BLaER1 (cell line): ENCODE measurements at regions not wholly inside any gene's neighbourhood (a gene's known extent, or its start where the extent isn't known, plus 50 kb on each side); places are given as distances from the start of the nearest gene placed in this dataset.

Source experiments
- H3K27ac ChIP-seq: shearing (Covaris generic); formaldehyde crosslinking; 2 replicates; pipeline ENCODE4 v1.8.1; 2022
- H3K27me3 ChIP-seq: shearing (Covaris generic); formaldehyde crosslinking; 2 replicates; pipeline ENCODE4 v1.8.1; 2022
- H3K36me3 ChIP-seq: shearing (Covaris generic); formaldehyde crosslinking; 2 replicates; pipeline ENCODE4 v1.8.1; 2022
- H3K4me1 ChIP-seq: shearing (Covaris generic); formaldehyde crosslinking; 2 replicates; pipeline ENCODE4 v1.8.1; 2022
- H3K4me2 ChIP-seq: shearing (Covaris generic); formaldehyde crosslinking; 2 replicates; pipeline ENCODE4 v1.8.1; 2022
- H3K4me3 ChIP-seq: shearing (Covaris generic); formaldehyde crosslinking; 2 replicates; pipeline ENCODE4 v1.8.1; 2022
- H3K9ac ChIP-seq: shearing (Covaris generic); formaldehyde crosslinking; 2 replicates; pipeline ENCODE4 v1.8.1; 2022
- H3K9me3 ChIP-seq: shearing (Covaris generic); formaldehyde crosslinking; 2 replicates; pipeline ENCODE4 v1.8.1; 2022
- H4K20me1 ChIP-seq: shearing (Covaris generic); formaldehyde crosslinking; 2 replicates; pipeline ENCODE4 v1.8.1; 2022
- Cebpa-rat ChIP-seq: shearing (Covaris generic); IDR thresholded peaks from 2 replicates; pipeline ENCODE4 v1.8.1; 2022

DNA sequence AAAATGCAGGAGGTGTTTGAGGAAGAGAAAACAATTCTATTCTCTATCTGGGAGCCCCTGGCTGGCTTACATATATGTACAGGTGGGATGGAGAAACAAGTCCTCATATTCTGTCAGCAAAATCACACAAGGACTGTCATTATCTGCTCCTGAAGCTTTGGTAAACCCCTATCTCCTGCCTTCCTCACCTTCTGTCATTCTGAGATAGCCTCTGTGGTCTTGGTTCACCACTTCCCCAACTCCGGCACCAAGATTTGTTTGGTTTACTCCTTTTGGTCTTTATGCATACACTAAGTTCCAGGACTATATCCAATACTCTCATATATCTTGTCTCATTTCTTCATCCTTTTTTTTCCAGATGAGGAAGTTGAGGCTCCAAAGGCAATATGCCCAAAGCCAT is 551.1 kb downstream of the PLPP3 start:
- Histone ChIP-seq H3K9me3 (no peaks in the 10 kb centered on the region), H3K9ac (no peak overlapping the region), H4K20me1 (no peaks in the 10 kb centered on the region), H3K27me3 (no peaks in the 10 kb centered on the region), H3K36me3 (no peaks in the 10 kb centered on the region), H3K27ac (no peak overlapping the region), H3K4me3 (no peak overlapping the region), H3K4me1 (no peaks in the 10 kb centered on the region), H3K4me2 (no peak overlapping the region)
- TF ChIP-seq Cebpa-rat: no peak

DNA sequence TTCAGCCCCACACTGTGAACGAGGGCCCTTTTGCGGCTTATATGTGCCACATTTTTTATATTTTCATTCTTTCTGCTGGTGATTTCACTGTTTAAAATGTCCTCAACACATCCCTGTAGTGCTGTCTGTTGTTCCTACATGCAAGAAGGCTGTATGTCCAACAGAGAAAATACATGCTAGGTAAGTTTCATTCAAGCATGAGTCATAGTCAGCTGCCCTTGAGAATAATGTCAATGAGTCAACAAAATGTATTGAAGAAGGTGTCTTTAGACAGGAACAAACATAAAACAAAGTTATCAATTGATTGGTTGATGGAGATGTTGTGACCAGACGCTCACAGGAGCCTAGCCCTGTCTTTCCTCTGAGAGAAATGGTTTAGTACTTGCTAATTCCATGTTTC is 553.4 kb downstream of the PLPP3 start:
- Histone ChIP-seq H3K27ac (no peak overlapping the region), H3K36me3 (no peaks in the 10 kb centered on the region), H3K4me3 (no peak overlapping the region), H3K9me3 (0 out of 2 replicates have a peak, but pooled peaks cover 4% of the 10 kb centered on the region), H3K4me2 (no peak overlapping the region), H3K4me1 (no peaks in the 10 kb centered on the region), H3K27me3 (no peaks in the 10 kb centered on the region), H4K20me1 (no peaks in the 10 kb centered on the region), H3K9ac (no peak overlapping the region)
- TF ChIP-seq Cebpa-rat: no peak

GRCh38 chr1:56024155-56024554 is 555.2 kb downstream of the PLPP3 start:
- Histone ChIP-seq H3K9me3 (0 out of 2 replicates have a peak, but pooled peaks cover 4% of the 10 kb centered on the region), H3K4me1 (no peaks in the 10 kb centered on the region), H3K4me3 (no peak overlapping the region), H3K27ac (no peak overlapping the region), H3K27me3 (no peaks in the 10 kb centered on the region), H3K36me3 (no peaks in the 10 kb centered on the region), H3K9ac (no peak overlapping the region), H4K20me1 (no peaks in the 10 kb centered on the region), H3K4me2 (no peak overlapping the region)
- no peak for TF ChIP-seq Cebpa-rat

- Histone ChIP-seq H3K36me3 (no peaks in the 10 kb centered on the region), H4K20me1 (no peaks in the 10 kb centered on the region), H3K27me3 (no peaks in the 10 kb centered on the region), H3K4me3 (no peak overlapping the region), H3K4me2 (no peak overlapping the region), H3K4me1 (no peaks in the 10 kb centered on the region), H3K27ac (no peak overlapping the region), H3K9ac (no peak overlapping the region), H3K9me3 (0 out of 2 replicates have a peak, but pooled peaks cover 4% of the 10 kb centered on the region)
- no peak for TF ChIP-seq Cebpa-rat
These were observed 559.4 kb downstream of the PLPP3 start for GRCh38 chr1:56019922-56020321.

- H3K4me2 ChIP-seq: no peak overlapping the region
- H3K4me1 ChIP-seq: no peaks in the 10 kb centered on the region
- no peak overlapping the region for H3K4me3 ChIP-seq
- no peak for TF ChIP-seq Cebpa-rat
- 0 out of 2 replicates have a peak, but pooled peaks cover 4% of the 10 kb centered on the region for H3K9me3 ChIP-seq
- H4K20me1 ChIP-seq: no peaks in the 10 kb centered on the region
- no peak overlapping the region for H3K27ac ChIP-seq
- H3K9ac ChIP-seq: no peak overlapping the region
- no peaks in the 10 kb centered on the region for H3K27me3 ChIP-seq
- H3K36me3 ChIP-seq: no peaks in the 10 kb centered on the region
These were observed 559.9 kb downstream of the PLPP3 start for GRCh38 chr1:56019472-56019871.

- H3K27me3 ChIP-seq: no peaks in the 10 kb centered on the region
- no peak overlapping the region for H3K27ac ChIP-seq
- H4K20me1 ChIP-seq: no peaks in the 10 kb centered on the region
- H3K9ac ChIP-seq: no peak overlapping the region
- H3K36me3 ChIP-seq: no peaks in the 10 kb centered on the region
- no peak overlapping the region for H3K4me3 ChIP-seq
- 0 out of 2 replicates have a peak, but pooled peaks cover 3% of the 10 kb centered on the region for H3K9me3 ChIP-seq
- TF ChIP-seq Cebpa-rat: no peak
- no peak overlapping the region for H3K4me2 ChIP-seq
- no peaks in the 10 kb centered on the region for H3K4me1 ChIP-seq
These were observed 562.0 kb downstream of the PLPP3 start for GRCh38 chr1:56017336-56017735.

- no peak for TF ChIP-seq Cebpa-rat
- no peaks in the 10 kb centered on the region for H3K27me3 ChIP-seq
These were observed 575.5 kb downstream of the PLPP3 start for GRCh38 chr1:56003846-56004245.

DNA sequence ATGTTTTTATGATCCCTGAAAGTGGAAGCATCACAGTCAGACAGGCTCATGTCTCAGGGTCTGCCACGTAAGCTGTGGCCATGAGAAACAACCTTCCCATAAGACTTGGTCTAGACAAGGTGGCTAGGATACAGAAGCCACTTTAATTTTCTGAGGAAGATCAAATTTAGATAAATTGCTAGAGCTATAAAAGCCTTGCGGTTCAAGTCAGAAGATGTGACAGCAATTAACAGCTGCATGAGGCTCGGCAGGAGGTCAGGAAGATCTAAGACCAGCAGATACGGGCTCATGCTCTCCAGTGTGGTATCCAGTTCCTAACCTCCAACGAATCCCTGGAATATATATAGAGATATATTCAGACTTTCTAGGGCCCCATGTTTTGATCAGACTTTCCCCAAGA is 577.1 kb downstream of the PLPP3 start:
- no peak overlapping the region for H3K4me2 ChIP-seq
- H3K27ac ChIP-seq: no peak overlapping the region
- H3K36me3 ChIP-seq: no peaks in the 10 kb centered on the region
- H4K20me1 ChIP-seq: no peaks in the 10 kb centered on the region
- no peak overlapping the region for H3K4me3 ChIP-seq
- no peak for TF ChIP-seq Cebpa-rat
- no peak overlapping the region for H3K9ac ChIP-seq
- peaks cover 8% of the 10 kb centered on the region; the same call in 1 of the 2 replicates for H3K4me1 ChIP-seq
- no peaks in the 10 kb centered on the region for H3K27me3 ChIP-seq
- peaks cover 5% of the 10 kb centered on the region; the same call in 1 of the 2 replicates for H3K9me3 ChIP-seq

More at GRCh38 chr1:56003846-56004245, 575.5 kb downstream of the PLPP3 start:
- Histone ChIP-seq H3K36me3 (no peaks in the 10 kb centered on the region), H3K4me1 (peaks cover 8% of the 10 kb centered on the region; the same call in 1 of the 2 replicates), H3K27ac (no peak overlapping the region), H3K9ac (no peak overlapping the region), H3K4me2 (no peak overlapping the region), H3K9me3 (peaks cover 5% of the 10 kb centered on the region; the same call in 1 of the 2 replicates), H4K20me1 (no peaks in the 10 kb centered on the region), H3K4me3 (no peak overlapping the region)

DNA sequence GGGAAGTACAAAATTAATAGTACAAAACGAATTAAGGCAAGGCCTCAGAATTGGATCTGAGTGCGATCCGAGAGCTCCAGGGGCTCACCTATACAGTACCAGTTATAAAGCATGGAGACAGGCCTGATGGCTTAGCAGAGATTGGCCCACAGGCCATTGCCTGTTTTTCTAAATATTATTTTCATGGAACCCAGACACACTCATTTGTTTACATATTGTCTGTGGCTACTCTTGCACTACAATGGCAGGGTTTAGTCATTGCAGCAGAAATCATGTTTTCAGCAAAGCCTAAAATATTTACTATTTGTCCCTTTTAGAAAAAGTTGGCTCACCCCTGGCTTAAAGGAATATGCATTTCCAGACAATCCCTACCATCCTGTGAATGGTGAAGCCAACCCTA is 578.9 kb downstream of the PLPP3 start:
- Histone ChIP-seq H3K27me3 (no peaks in the 10 kb centered on the region), H3K36me3 (no peaks in the 10 kb centered on the region), H3K9me3 (peaks cover 10% of the 10 kb centered on the region), H3K4me3 (no peak overlapping the region), H3K27ac (no peak overlapping the region), H3K4me1 (peaks cover 8% of the 10 kb centered on the region; the same call in 1 of the 2 replicates), H3K4me2 (no peak overlapping the region), H4K20me1 (no peaks in the 10 kb centered on the region), H3K9ac (no peak overlapping the region)
- TF ChIP-seq Cebpa-rat: no peak

DNA sequence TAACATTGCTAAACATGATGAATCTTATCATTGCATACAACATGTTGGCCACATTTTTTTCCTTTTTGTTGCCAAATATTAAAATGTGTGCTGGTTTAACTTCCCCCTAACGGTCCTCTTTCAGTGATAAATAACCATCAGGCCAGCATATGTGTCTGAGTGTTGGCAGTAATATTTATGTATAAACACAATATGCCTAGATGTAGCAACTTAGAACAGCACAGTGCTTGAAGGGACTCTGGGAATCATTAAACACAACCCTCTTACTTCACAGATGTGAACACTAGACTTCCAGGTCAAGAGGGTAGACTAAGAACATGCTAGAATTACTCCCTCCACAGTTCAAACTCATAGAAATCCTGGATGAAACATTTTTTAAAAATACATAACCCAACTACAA is 581.8 kb downstream of the PLPP3 start:
- Histone ChIP-seq H3K4me1 (no peaks in the 10 kb centered on the region), H3K27ac (no peak overlapping the region), H4K20me1 (no peaks in the 10 kb centered on the region), H3K9ac (no peak overlapping the region), H3K27me3 (no peaks in the 10 kb centered on the region), H3K36me3 (no peaks in the 10 kb centered on the region), H3K9me3 (peaks cover 10% of the 10 kb centered on the region), H3K4me3 (no peak overlapping the region), H3K4me2 (no peak overlapping the region)
- no peak for TF ChIP-seq Cebpa-rat
